GM12878 (cell line): ENCODE measurements at regions not wholly inside any gene's neighbourhood (a gene's known extent, or its start where the extent isn't known, plus 50 kb on each side); places are given as distances from the start of the nearest gene placed in this dataset.

Source experiments
- ATAC-seq: fragments of 200-7000 bp; cut with Tn5 transposase; 3 replicates; pipeline ENCODE4 v1.9.1; 2020; ENCODE audit warnings: mild to moderate bottlenecking, moderate library complexity
- BruUV-seq: library from RNA; stranded (reverse); fragments of 400-500 nt; replicated peaks from 2 replicates; lab custom pipeline; 2021; lab: Mats Ljungman, UMichigan
- CTCF ChIA-PET: fragments of 300-600 bp; sonication (Branson Sonifier 250); formaldehyde crosslinking; extraction: SDS; loops from one replicate; lab custom pipeline; 2021; ENCODE audit warnings: inconsistent platforms; lab: Yijun Ruan, JAX
- POLR2A ChIA-PET: fragments of 350-600 bp; formaldehyde crosslinking; extraction: SDS; loops from one replicate; lab custom pipeline; 2021; ENCODE audit warnings: inconsistent platforms; lab: Charles Lee
- RAD21 ChIA-PET: fragments of 300-600 bp; sonication (Branson Sonifier 250); formaldehyde crosslinking; loops from one replicate; lab custom pipeline; 2023; ENCODE audit warnings: antibody characterized with exemption; ENCODE audit not compliant: unreplicated experiment; lab: Charles Lee
- SMC1A ChIA-PET: fragments of 300-600 bp; sonication (Branson Sonifier 250); formaldehyde crosslinking; loops from one replicate; lab custom pipeline; 2023; ENCODE audit not compliant: unreplicated experiment, uncharacterized antibody; lab: Charles Lee
- DNase-seq: peaks from one replicate; pipeline ENCODE4 v3.0.0-alpha.2; 2011; ENCODE audit warnings: low read depth, low spot score
- FAIRE-seq: peaks from 3 replicates; lab custom pipeline; 2011; peaks lifted over from hg19 to GRCh38; lab: Jason Lieb, UNC
- H2AFZ ChIP-seq: 2 replicates; pipeline ENCODE4 v1.6.0; 2011; ENCODE audit warnings: low read depth, low read length, control low read depth; ENCODE audit not compliant: control insufficient read depth
- H3K27ac ChIP-seq: 2 replicates; pipeline ENCODE4 v1.5.1; 2011; ENCODE audit warnings: control low read depth; ENCODE audit not compliant: control insufficient read depth, insufficient read depth
- H3K27me3 ChIP-seq, 2 experiments: replicated peaks in 1 of 2; 2 replicates each; pipeline versions ENCODE4 v1.6.0 to v1.6.1; 2011; ENCODE audit warnings: low read length in 1 of 2; ENCODE audit not compliant: control insufficient read depth in 2 of 2, insufficient read depth in 2 of 2
- H3K36me3 ChIP-seq, 2 experiments: 2 replicates each; pipeline ENCODE4 v1.5.1; 2011; ENCODE audit warnings: low read length in 1 of 2; ENCODE audit not compliant: control insufficient read depth in 2 of 2, insufficient read depth in 2 of 2
- H3K4me1 ChIP-seq: 2 replicates; pipeline ENCODE4 v1.6.1; 2011; ENCODE audit warnings: mild to moderate bottlenecking, low read length, moderate library complexity, mixed read lengths; ENCODE audit not compliant: control insufficient read depth, insufficient read depth
- H3K4me2 ChIP-seq: 2 replicates; pipeline ENCODE4 v1.6.0; 2011; ENCODE audit warnings: control low read depth; ENCODE audit not compliant: control insufficient read depth, insufficient read depth
- H3K4me3 ChIP-seq: fragments of 200-600 bp; sonication (generic); 2 replicates; pipeline ENCODE4 v1.5.1; 2016
- H3K79me2 ChIP-seq: 2 replicates; pipeline ENCODE4 v1.6.0; 2011; ENCODE audit warnings: low read length; ENCODE audit not compliant: control insufficient read depth, insufficient read depth
- H3K9ac ChIP-seq: 2 replicates; pipeline ENCODE4 v1.8.0; 2011; ENCODE audit warnings: low read length, control low read depth, mixed read lengths; ENCODE audit not compliant: control insufficient read depth, insufficient read depth
- H3K9me3 ChIP-seq: replicated peaks from 3 replicates; pipeline ENCODE4 v1.5.1; 2011; ENCODE audit warnings: mild to moderate bottlenecking, low read length; ENCODE audit not compliant: control insufficient read depth, insufficient read depth
- H4K20me1 ChIP-seq: 2 replicates; pipeline ENCODE4 v1.6.0; 2011; ENCODE audit not compliant: control insufficient read depth, insufficient read depth
- BHLHE40 ChIP-seq, 2 experiments: fragments of 450-650 bp in 1 of 2; IDR thresholded peaks; 2 replicates each; pipeline ENCODE4 v1.6.1; 2011 to 2017; ENCODE audit warnings: low read depth in 2 of 2, borderline replicate concordance in 1 of 2, improper control_type of control experiment in 1 of 2, low read length in 1 of 2, mild to moderate bottlenecking in 1 of 2
- CUX1 ChIP-seq: IDR thresholded peaks from 2 replicates; pipeline ENCODE4 v1.6.1; 2012; ENCODE audit warnings: improper control_type of control experiment, low read depth, low read length; ENCODE audit not compliant: insufficient replicate concordance
- MEF2A ChIP-seq: IDR thresholded peaks from 2 replicates; pipeline ENCODE4 v1.6.1; 2011; ENCODE audit warnings: low read depth, mild to moderate bottlenecking, low read length, moderate library complexity; ENCODE audit not compliant: insufficient read depth
- WGBS: methylation state at CpG from one replicate; pipeline ENCODE4 v1.1.6; 2016; ENCODE audit warnings: low lambda C conversion rate; ENCODE audit not compliant: insufficient replicate concordance, insufficient coverage; ENCODE audit errors: missing lambda C conversion rate; 5-methylcytosine and 5-hydroxymethylcytosine counted together
- in situ Hi-C: fragments of 300-500 bp; cut with MboI; formaldehyde crosslinking; loops from 9 replicates; pipeline ENCODE4 v1.14.3; 2018; ENCODE audit warnings: mixed read lengths
- intact Hi-C: fragments of 100-400 bp; cut with micrococcal nuclease; formaldehyde crosslinking; loops from one replicate; pipeline ENCODE4 v1.14.2; 2022; ENCODE audit not compliant: unreplicated experiment

GRCh38 chr1:168881656-168882260, 152.8 kb upstream of the DPT start:
- H4K20me1 ChIP-seq = no peaks in the 10 kb centered on the region
- no peaks in the 10 kb centered on the region for H3K4me1 ChIP-seq
- no peak overlapping the region for H3K9ac ChIP-seq
- intact Hi-C loops = no loop called here
- RAD21 ChIA-PET = interaction anchor here (1.1 kb wide), 2 partner anchors 12 to 14 kb away, joined by 3 read pairs; no protein-coding TSS in a partner anchor
- DNase-seq = no peak
- no peak overlapping the region for H3K4me2 ChIP-seq
- in situ Hi-C loops = no loop called here
- no peaks in the 10 kb centered on the region for H3K27me3 ChIP-seq
- H3K4me3 ChIP-seq = no peak overlapping the region
- no peak overlapping the region for H2AFZ ChIP-seq
- FAIRE-seq = no peak
- SMC1A ChIA-PET = interaction anchor here (0.6 to 3.0 kb wide), 10 partner anchors 9 to 230 kb away, joined by 3 to 7 read pairs (median 3); no protein-coding TSS in a partner anchor
- H3K36me3 ChIP-seq = no peaks in the 10 kb centered on the region
- H3K27ac ChIP-seq = no peak overlapping the region
- TF ChIP-seq CUX1 = no peak
- TF ChIP-seq MEF2A = no peak
- TF ChIP-seq BHLHE40 (IDR thresholded peaks at IDR 0.05; ENCODE audit: borderline replicate concordance in 1 of 2, low read depth in 2 of 2, low read length in 1 of 2) = no peak
- 75% methylated on average over 2 of the region's 2 CpGs for WGBS
- BruUV-seq = no TSS peak
- H3K9me3 ChIP-seq = no peaks in the 10 kb centered on the region; the same call in 2 of the 3 replicates
- POLR2A ChIA-PET = no interaction called here
- ATAC-seq = no peak
- CTCF ChIA-PET = no interaction called here
- no peaks in the 10 kb centered on the region for H3K79me2 ChIP-seq
